ENCODE measurements at regions not wholly inside any gene's neighbourhood (a gene's known extent, or its start where the extent isn't known, plus 50 kb on each side); places are given as distances from the start of the nearest gene placed in this dataset.

- TF ChIP-seq ZNF629 (tag by site-specific recombination; IDR thresholded peaks at IDR 0.05) (no peak), BCL6B (tag by site-specific recombination; IDR thresholded peaks at IDR 0.05) (no peak), ZBTB8A (tag by site-specific recombination; IDR thresholded peaks at IDR 0.05) (no peak)
These were observed 241.8 kb downstream of the ADGRG6 start (continued) for GRCh38 chr6:142543606-142544005.

- Histone ChIP-seq H3K27ac (ENCODE audit: extremely low read depth, low read depth, low read length) (no peak overlapping the region), H3K36me3 (ENCODE audit: control insufficient read depth in 2 of 2, insufficient read depth in 1 of 2, low read length in 2 of 2) (no peaks in the 10 kb centered on the region), H3K4me3 (ENCODE audit: low read depth, low read length) (no peak overlapping the region), H3K4me1 (ENCODE audit: control insufficient read depth, insufficient read depth, low read length) (no peaks in the 10 kb centered on the region), H3K9me3 (ENCODE audit: control insufficient read depth, insufficient read depth, low read depth, low read length) (no peaks in the 10 kb centered on the region)
- CTCF ChIA-PET: interaction anchor here (1.0 kb wide), 1 partner anchor 69 kb away, joined by 5 read pairs; no protein-coding TSS in a partner anchor
- TF ChIP-seq ZNF518A (tag by site-specific recombination; conservative IDR thresholded peaks at IDR 0.05; ENCODE audit: low read depth) (no peak), ZNF2 (tag by site-specific recombination; IDR thresholded peaks at IDR 0.05) (no peak), ZNF341 (tag by site-specific recombination; IDR thresholded peaks at IDR 0.05; ENCODE audit: low read depth) (no peak), ZNF146 (tag by site-specific recombination; IDR thresholded peaks at IDR 0.05) (no peak), ZBTB49 (tag by site-specific recombination; IDR thresholded peaks at IDR 0.05; ENCODE audit: low read depth) (no peak), ZNF76 (tag by site-specific recombination; IDR thresholded peaks at IDR 0.05; ENCODE audit: borderline replicate concordance, low read depth) (no peak), HOXA7 (CRISPR knock-in tag; IDR thresholded peaks at IDR 0.05; ENCODE audit: borderline replicate concordance) (no peak), ZNF785 (tag by site-specific recombination; IDR thresholded peaks at IDR 0.05) (no peak)
- POLR2A ChIA-PET: no interaction called here
These were observed 242.5 kb downstream of the ADGRG6 start for GRCh38 chr6:142544199-142544838.

GRCh38 chr6:142545147-142545546 is 243.3 kb downstream of the ADGRG6 start:
- no peak overlapping the region for H3K4me3 ChIP-seq (ENCODE audit: low read depth, low read length)
- ChIA-PET CTCF (interaction anchor here (0.7 kb wide), 1 partner anchor 399 kb away, joined by 3 read pairs; no protein-coding TSS in a partner anchor), POLR2A (no interaction called here)
- H3K36me3 ChIP-seq (ENCODE audit: control insufficient read depth in 2 of 2, insufficient read depth in 1 of 2, low read length in 2 of 2): no peaks in the 10 kb centered on the region
- no peak overlapping the region for H3K27ac ChIP-seq (ENCODE audit: extremely low read depth, low read depth, low read length)
- H3K9me3 ChIP-seq (ENCODE audit: control insufficient read depth, insufficient read depth, low read depth, low read length): no peaks in the 10 kb centered on the region
- H3K4me1 ChIP-seq (ENCODE audit: control insufficient read depth, insufficient read depth, low read length): no peaks in the 10 kb centered on the region
- no peak for TF ChIP-seq ZNF366 (tag by site-specific recombination; conservative IDR thresholded peaks at IDR 0.05)

Data from HEK293 (cell line).